HCT116 (cell line): ENCODE measurements at regions not wholly inside any gene's neighbourhood (a gene's known extent, or its start where the extent isn't known, plus 50 kb on each side); places are given as distances from the start of the nearest gene placed in this dataset.

Experiments used
- ATAC-seq: fragments of 200-7000 bp; cut with Tn5 transposase; 2 replicates; pipeline ENCODE4 v1.9.1; 2020; ENCODE audit warnings: mild to moderate bottlenecking, moderate library complexity
- BruUV-seq: library from RNA; stranded (reverse); fragments of 400-500 nt; replicated peaks from 2 replicates; lab custom pipeline; 2021; lab: Mats Ljungman, UMichigan
- CTCF ChIA-PET: fragments of 300-600 bp; sonication (Branson Sonifier 250); formaldehyde crosslinking; loops from one replicate; lab custom pipeline; 2021; ENCODE audit warnings: antibody characterized with exemption; lab: Charles Lee
- POLR2A ChIA-PET: fragments of 300-600, 350-600 bp; sonication (Branson Sonifier 250); formaldehyde crosslinking; loops from one replicate; lab custom pipeline; 2021; ENCODE audit warnings: antibody characterized with exemption; lab: Charles Lee
- RAD21 ChIA-PET, 2 experiments: fragments of 300-600 bp; sonication (Branson Sonifier 250); formaldehyde crosslinking; loops; one replicate each; lab custom pipeline; 2023; ENCODE audit warnings: low total read pairs in 2 of 2; ENCODE audit not compliant: uncharacterized antibody in 2 of 2, unreplicated experiment in 2 of 2, low non-redundant PET in 1 of 2; lab: Charles Lee
- DNase-seq: peaks from one replicate; pipeline ENCODE4 v3.0.0-alpha.2; 2010; ENCODE audit warnings: low read depth, low spot score
- H2AFZ ChIP-seq: fragments of 200-600 bp; shearing (Covaris generic), sonication (generic); 2 replicates; pipeline ENCODE4 v1.6.1; 2017; ENCODE audit warnings: low read depth, mixed run types, mixed read lengths, antibody characterized with exemption, low read length; ENCODE audit not compliant: poor library complexity, severe bottlenecking
- H3K27ac ChIP-seq: 2 replicates; pipeline ENCODE4 v1.5.1; 2012; ENCODE audit warnings: low read depth, low read length
- H3K27me3 ChIP-seq: fragments of 200-600 bp; sonication (generic); 2 replicates; pipeline ENCODE4 v1.6.1; 2016; ENCODE audit warnings: mixed run types, low read length, mixed read lengths; ENCODE audit not compliant: insufficient read depth
- H3K36me3 ChIP-seq, 2 experiments: fragments of 200-500 bp in 1 of 2; fragments of 200-600 bp in 1 of 2; sonication (Bioruptor generic) in 1 of 2; sonication (generic) in 1 of 2; 2 replicates each; pipeline versions ENCODE4 v1.5.1 to v1.6.1; 2014 to 2016; ENCODE audit warnings: low read length in 2 of 2, inconsistent platforms in 1 of 2, mixed read lengths in 1 of 2, mixed run types in 1 of 2; ENCODE audit not compliant: insufficient read depth in 2 of 2, control insufficient read depth in 1 of 2
- H3K4me1 ChIP-seq, 2 experiments: fragments of 200-600 bp in 1 of 2; sonication (generic) in 1 of 2; 2 replicates each; pipeline versions ENCODE4 v1.5.1 to v1.6.1; 2012 to 2017; ENCODE audit warnings: low read length in 2 of 2, inconsistent platforms in 1 of 2, mild to moderate bottlenecking in 1 of 2, mixed read lengths in 1 of 2, mixed run types in 1 of 2, moderate library complexity in 1 of 2; ENCODE audit not compliant: insufficient read depth in 2 of 2, control insufficient read depth in 1 of 2
- H3K4me2 ChIP-seq: fragments of 200-600 bp; sonication (generic); 2 replicates; pipeline ENCODE4 v1.6.1; 2017; ENCODE audit warnings: mixed run types, low read length, mixed read lengths
- H3K4me3 ChIP-seq, 2 experiments: fragments of 200-600 bp in 1 of 2; sonication (generic) in 1 of 2; replicated peaks in 1 of 2; 2 replicates each; pipeline ENCODE4 v1.5.1; 2011 to 2016; ENCODE audit warnings: low read length in 2 of 2, control low read depth in 1 of 2, low read depth in 1 of 2, mild to moderate bottlenecking in 1 of 2, mixed read lengths in 1 of 2, mixed run types in 1 of 2
- H3K79me2 ChIP-seq: fragments of 200-600 bp; sonication (generic); 2 replicates; pipeline ENCODE4 v1.6.1; 2017; ENCODE audit warnings: mild to moderate bottlenecking, mixed run types, low read length, moderate library complexity, mixed read lengths; ENCODE audit not compliant: insufficient read depth
- H3K9ac ChIP-seq: fragments of 200-600 bp; sonication (generic); 2 replicates; pipeline ENCODE4 v1.6.1; 2016; ENCODE audit warnings: low read length, mixed read lengths
- H3K9me2 ChIP-seq: fragments of 200-600 bp; sonication (generic), shearing (Covaris generic); 2 replicates; pipeline ENCODE4 v1.6.1; 2017; ENCODE audit warnings: mixed run types, mild to moderate bottlenecking, moderate library complexity; ENCODE audit not compliant: insufficient read depth
- H3K9me3 ChIP-seq, 2 experiments: fragments of 200-500 bp in 1 of 2; fragments of 200-600 bp in 1 of 2; sonication (Bioruptor generic) in 1 of 2; sonication (generic) in 1 of 2; 2 replicates each; pipeline ENCODE4 v1.6.1; 2014 to 2017; ENCODE audit warnings: low read length in 2 of 2, mixed read lengths in 2 of 2, inconsistent platforms in 1 of 2, low read depth in 1 of 2, mild to moderate bottlenecking in 1 of 2, mixed run types in 1 of 2, moderate library complexity in 1 of 2; ENCODE audit not compliant: control insufficient read depth in 1 of 2, insufficient read depth in 1 of 2
- H4K20me1 ChIP-seq: fragments of 200-600 bp; sonication (generic), shearing (Covaris generic); 2 replicates; pipeline ENCODE4 v1.6.1; 2017; ENCODE audit warnings: mixed run types, mild to moderate bottlenecking, moderate library complexity; ENCODE audit not compliant: insufficient read depth
- EGR1 ChIP-seq: IDR thresholded peaks from 2 replicates; pipeline ENCODE4 v1.6.1; 2012; ENCODE audit warnings: low read depth
- ELF1 ChIP-seq: IDR thresholded peaks from 2 replicates; pipeline ENCODE4 v1.6.1; 2012; ENCODE audit warnings: low read depth, borderline replicate concordance
- EZH2 ChIP-seq: fragments of 200-600 bp; sonication (generic); IDR thresholded peaks from 2 replicates; pipeline ENCODE4 v1.6.1; 2017; ENCODE audit warnings: antibody characterized with exemption, mixed run types
- EZH2phosphoT487 ChIP-seq: fragments of 200-600 bp; IDR thresholded peaks from 2 replicates; pipeline ENCODE4 v1.6.1; 2018; ENCODE audit warnings: antibody characterized with exemption, borderline replicate concordance
- POLR2A ChIP-seq: IDR thresholded peaks from 2 replicates; pipeline ENCODE4 v1.7.0; 2011; ENCODE audit warnings: borderline replicate concordance; ENCODE audit not compliant: insufficient read depth, insufficient read length; ENCODE audit errors: extremely low read depth
- RAD21 ChIP-seq: IDR thresholded peaks from 2 replicates; pipeline ENCODE4 v1.6.1; 2012; ENCODE audit warnings: low read depth, mild to moderate bottlenecking
- SRF ChIP-seq: IDR thresholded peaks from 2 replicates; pipeline ENCODE4 v1.6.1; 2012; ENCODE audit warnings: low read depth
- TCF7L2 ChIP-seq: IDR thresholded peaks from 2 replicates; pipeline ENCODE4 v1.7.0; 2011; ENCODE audit warnings: borderline replicate concordance, inconsistent platforms; ENCODE audit not compliant: insufficient read depth, insufficient read length; ENCODE audit errors: extremely low read depth
- ZFX ChIP-seq: fragments of 450-650 bp; IDR thresholded peaks from 2 replicates; pipeline ENCODE4 v1.6.1; 2017
- ZNF274 ChIP-seq: fragments of 200-500 bp; sonication (Bioruptor generic); IDR thresholded peaks from 2 replicates; pipeline ENCODE4 v1.6.1; 2014; ENCODE audit warnings: mild to moderate bottlenecking, low read depth, low read length, inconsistent platforms
- intact Hi-C: fragments of 100-400 bp; cut with micrococcal nuclease; formaldehyde crosslinking; loops from 2 replicates; pipeline ENCODE4 v1.10.0; 2022
- TF ChIP-seq, protein P1 (sequence below), 3 experiments: fragments of 200-600 bp in 1 of 3; sonication (generic) in 1 of 3; IDR thresholded peaks in 2 of 3; conservative IDR thresholded peaks in 1 of 3; 2 replicates each; pipeline ENCODE4 v1.5.1; 2012 to 2017; ENCODE audit warnings: low read depth in 2 of 3, low read length in 2 of 3, antibody characterized with exemption in 1 of 3, borderline replicate concordance in 1 of 3, control low read depth in 1 of 3, mild to moderate bottlenecking in 1 of 3, mixed read lengths in 1 of 3, mixed run types in 1 of 3, moderate library complexity in 1 of 3; ENCODE audit not compliant: insufficient read depth in 1 of 3
- TF ChIP-seq, protein P2 (sequence below): IDR thresholded peaks from 2 replicates; pipeline ENCODE4 v1.6.1; 2012
- TF ChIP-seq, protein P3 (sequence below): IDR thresholded peaks from 2 replicates; pipeline ENCODE4 v1.6.1; 2012
- TF ChIP-seq, protein P4 (sequence below): IDR thresholded peaks from 2 replicates; pipeline ENCODE4 v1.6.1; 2011; ENCODE audit warnings: mild to moderate bottlenecking, low read length, moderate library complexity; ENCODE audit not compliant: insufficient replicate concordance; ENCODE audit errors: extremely low read depth

DNA sequence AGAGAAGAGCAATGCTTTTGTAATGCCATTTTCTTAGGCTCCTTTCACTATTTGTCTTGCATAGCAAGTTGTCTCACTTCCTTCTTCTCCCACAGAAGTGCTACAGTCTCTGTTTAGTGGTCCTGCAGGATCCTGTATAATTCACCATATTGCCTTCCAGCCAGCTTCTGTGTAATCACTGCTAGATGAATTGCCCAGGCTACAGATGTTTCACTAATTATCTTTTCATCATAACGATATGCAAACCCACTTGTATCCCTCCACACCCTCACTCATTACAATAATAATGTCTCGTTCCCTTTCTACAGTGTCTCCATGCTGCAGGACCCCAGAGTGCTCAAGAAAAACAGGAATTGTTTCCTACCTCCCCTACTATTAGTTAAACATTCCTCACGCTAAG is 402.9 kb downstream of the TBL1XR1 start (continued):
- TF ChIP-seq, protein P1, sequence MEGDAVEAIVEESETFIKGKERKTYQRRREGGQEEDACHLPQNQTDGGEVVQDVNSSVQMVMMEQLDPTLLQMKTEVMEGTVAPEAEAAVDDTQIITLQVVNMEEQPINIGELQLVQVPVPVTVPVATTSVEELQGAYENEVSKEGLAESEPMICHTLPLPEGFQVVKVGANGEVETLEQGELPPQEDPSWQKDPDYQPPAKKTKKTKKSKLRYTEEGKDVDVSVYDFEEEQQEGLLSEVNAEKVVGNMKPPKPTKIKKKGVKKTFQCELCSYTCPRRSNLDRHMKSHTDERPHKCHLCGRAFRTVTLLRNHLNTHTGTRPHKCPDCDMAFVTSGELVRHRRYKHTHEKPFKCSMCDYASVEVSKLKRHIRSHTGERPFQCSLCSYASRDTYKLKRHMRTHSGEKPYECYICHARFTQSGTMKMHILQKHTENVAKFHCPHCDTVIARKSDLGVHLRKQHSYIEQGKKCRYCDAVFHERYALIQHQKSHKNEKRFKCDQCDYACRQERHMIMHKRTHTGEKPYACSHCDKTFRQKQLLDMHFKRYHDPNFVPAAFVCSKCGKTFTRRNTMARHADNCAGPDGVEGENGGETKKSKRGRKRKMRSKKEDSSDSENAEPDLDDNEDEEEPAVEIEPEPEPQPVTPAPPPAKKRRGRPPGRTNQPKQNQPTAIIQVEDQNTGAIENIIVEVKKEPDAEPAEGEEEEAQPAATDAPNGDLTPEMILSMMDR (IDR thresholded peaks at IDR 0.05 in 2 of 3, conservative IDR thresholded peaks at IDR 0.05 in 1 of 3; ENCODE audit: borderline replicate concordance in 1 of 3, insufficient read depth in 1 of 3, low read depth in 2 of 3, low read length in 2 of 3), result no peak
- TF ChIP-seq, protein P2, sequence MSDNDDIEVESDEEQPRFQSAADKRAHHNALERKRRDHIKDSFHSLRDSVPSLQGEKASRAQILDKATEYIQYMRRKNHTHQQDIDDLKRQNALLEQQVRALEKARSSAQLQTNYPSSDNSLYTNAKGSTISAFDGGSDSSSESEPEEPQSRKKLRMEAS, result no peak
- TF ChIP-seq ZNF274 (no peak), ELF1 (no peak), TCF7L2 (no peak), SRF (no peak), EZH2 (no peak), EGR1 (no peak)
- TF ChIP-seq, protein P3, sequence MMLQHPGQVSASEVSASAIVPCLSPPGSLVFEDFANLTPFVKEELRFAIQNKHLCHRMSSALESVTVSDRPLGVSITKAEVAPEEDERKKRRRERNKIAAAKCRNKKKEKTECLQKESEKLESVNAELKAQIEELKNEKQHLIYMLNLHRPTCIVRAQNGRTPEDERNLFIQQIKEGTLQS, result no peak

DNA sequence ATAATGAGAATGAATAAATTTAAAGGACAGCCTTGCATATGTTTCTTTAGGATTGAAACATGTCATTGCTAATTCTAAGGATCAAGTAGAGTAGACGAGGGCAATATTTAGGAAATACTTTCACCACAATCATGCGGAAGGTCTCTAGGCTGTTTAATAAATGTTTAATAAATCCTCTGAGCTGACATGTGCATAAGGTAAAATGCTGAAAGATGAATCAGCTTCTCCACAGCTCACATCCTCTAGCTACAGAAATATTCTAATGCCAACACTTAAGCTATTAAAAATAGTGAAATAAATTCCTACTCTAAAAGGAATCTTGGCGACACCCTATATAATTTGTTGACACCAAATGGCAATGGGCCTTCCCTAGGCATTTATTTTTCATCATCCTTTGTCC is 407.3 kb downstream of the TBL1XR1 start:
- Histone ChIP-seq H2AFZ (no peak overlapping the region), H3K36me3 (no peaks in the 10 kb centered on the region), H3K4me3 (no peak overlapping the region), H3K27ac (no peak overlapping the region), H3K4me2 (no peak overlapping the region), H4K20me1 (no peaks in the 10 kb centered on the region), H3K79me2 (no peaks in the 10 kb centered on the region), H3K9ac (no peak overlapping the region), H3K9me2 (no peaks in the 10 kb centered on the region), H3K27me3 (no peaks in the 10 kb centered on the region), H3K4me1 (no peaks in the 10 kb centered on the region), H3K9me3 (no peaks in the 10 kb centered on the region)
- no TSS peak for BruUV-seq
- TF ChIP-seq, protein P3, result no peak
- TF ChIP-seq, protein P4, sequence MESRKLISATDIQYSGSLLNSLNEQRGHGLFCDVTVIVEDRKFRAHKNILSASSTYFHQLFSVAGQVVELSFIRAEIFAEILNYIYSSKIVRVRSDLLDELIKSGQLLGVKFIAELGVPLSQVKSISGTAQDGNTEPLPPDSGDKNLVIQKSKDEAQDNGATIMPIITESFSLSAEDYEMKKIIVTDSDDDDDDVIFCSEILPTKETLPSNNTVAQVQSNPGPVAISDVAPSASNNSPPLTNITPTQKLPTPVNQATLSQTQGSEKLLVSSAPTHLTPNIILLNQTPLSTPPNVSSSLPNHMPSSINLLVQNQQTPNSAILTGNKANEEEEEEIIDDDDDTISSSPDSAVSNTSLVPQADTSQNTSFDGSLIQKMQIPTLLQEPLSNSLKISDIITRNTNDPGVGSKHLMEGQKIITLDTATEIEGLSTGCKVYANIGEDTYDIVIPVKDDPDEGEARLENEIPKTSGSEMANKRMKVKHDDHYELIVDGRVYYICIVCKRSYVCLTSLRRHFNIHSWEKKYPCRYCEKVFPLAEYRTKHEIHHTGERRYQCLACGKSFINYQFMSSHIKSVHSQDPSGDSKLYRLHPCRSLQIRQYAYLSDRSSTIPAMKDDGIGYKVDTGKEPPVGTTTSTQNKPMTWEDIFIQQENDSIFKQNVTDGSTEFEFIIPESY, result no peak
- TF ChIP-seq EZH2phosphoT487 (no peak), SRF (no peak), ZFX (no peak), EGR1 (no peak), POLR2A (no peak), RAD21 (no peak)
- DNase-seq, result no peak
- POLR2A ChIA-PET, result no interaction called here
- ATAC-seq, result no peak
- CTCF ChIA-PET, result no interaction called here
- intact Hi-C loops, result no loop called here
- RAD21 ChIA-PET, result no interaction called here
